ENCODE measurements at regions not wholly inside any gene's neighbourhood (a gene's known extent, or its start where the extent isn't known, plus 50 kb on each side); places are given as distances from the start of the nearest gene placed in this dataset.

DNA sequence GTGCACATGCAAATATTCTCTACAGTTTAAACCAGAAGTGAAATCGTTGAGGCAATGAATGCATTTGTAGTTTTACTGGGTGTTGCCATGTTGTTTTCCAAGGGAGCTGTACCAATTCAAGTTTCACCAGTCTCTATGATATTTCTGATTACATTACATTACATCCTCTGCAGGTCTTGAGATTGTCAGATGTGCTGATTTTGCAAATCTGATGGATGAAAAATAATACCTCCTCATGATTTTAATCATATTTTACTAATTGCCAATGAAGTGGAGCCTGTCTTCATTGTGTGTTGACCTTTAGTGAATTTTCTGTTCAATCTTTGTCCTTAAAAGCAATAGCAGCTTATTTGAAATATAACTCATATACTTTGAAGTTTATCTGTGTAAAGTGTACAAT lies 282.4 kb downstream of the NR2F2 start:
- TF ChIP-seq, protein P1, sequence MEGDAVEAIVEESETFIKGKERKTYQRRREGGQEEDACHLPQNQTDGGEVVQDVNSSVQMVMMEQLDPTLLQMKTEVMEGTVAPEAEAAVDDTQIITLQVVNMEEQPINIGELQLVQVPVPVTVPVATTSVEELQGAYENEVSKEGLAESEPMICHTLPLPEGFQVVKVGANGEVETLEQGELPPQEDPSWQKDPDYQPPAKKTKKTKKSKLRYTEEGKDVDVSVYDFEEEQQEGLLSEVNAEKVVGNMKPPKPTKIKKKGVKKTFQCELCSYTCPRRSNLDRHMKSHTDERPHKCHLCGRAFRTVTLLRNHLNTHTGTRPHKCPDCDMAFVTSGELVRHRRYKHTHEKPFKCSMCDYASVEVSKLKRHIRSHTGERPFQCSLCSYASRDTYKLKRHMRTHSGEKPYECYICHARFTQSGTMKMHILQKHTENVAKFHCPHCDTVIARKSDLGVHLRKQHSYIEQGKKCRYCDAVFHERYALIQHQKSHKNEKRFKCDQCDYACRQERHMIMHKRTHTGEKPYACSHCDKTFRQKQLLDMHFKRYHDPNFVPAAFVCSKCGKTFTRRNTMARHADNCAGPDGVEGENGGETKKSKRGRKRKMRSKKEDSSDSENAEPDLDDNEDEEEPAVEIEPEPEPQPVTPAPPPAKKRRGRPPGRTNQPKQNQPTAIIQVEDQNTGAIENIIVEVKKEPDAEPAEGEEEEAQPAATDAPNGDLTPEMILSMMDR (IDR thresholded peaks at IDR 0.05), result no peak
- TF ChIP-seq POLR2A (IDR thresholded peaks at IDR 0.05) (no peak), EP300 (IDR thresholded peaks at IDR 0.05) (no peak)

Measured in tibial nerve (tissue), 4 donors.